Panc1 (cell line): ENCODE measurements at regions not wholly inside any gene's neighbourhood (a gene's known extent, or its start where the extent isn't known, plus 50 kb on each side); places are given as distances from the start of the nearest gene placed in this dataset.

Experiments
- ATAC-seq: fragments of 200-7000 bp; cut with Tn5 transposase; 2 replicates; pipeline ENCODE4 v1.9.1; 2020; ENCODE audit warnings: mild to moderate bottlenecking, moderate library complexity
- BruUV-seq: library from RNA; stranded (reverse); fragments of 400-500 nt; replicated peaks from 2 replicates; lab custom pipeline; 2021; lab: Mats Ljungman, UMichigan
- CTCF ChIA-PET: fragments of 300-600 bp; sonication (Branson Sonifier 250); formaldehyde crosslinking; loops from one replicate; lab custom pipeline; 2022; ENCODE audit warnings: antibody characterized with exemption; lab: Charles Lee
- POLR2A ChIA-PET: fragments of 300-600 bp; sonication (Branson Sonifier 250); formaldehyde crosslinking; loops from one replicate; lab custom pipeline; 2022; ENCODE audit warnings: antibody characterized with exemption; lab: Charles Lee
- DNase-seq: peaks from one replicate; pipeline ENCODE4 v3.0.0-alpha.2; 2010; ENCODE audit warnings: low read depth, low spot score
- H3K27ac ChIP-seq: 2 replicates; pipeline ENCODE4 v1.5.1; 2011; ENCODE audit warnings: mild to moderate bottlenecking, low read length, inconsistent platforms
- H3K27me3 ChIP-seq: fragments of 200-500 bp; sonication (Bioruptor generic); 2 replicates; pipeline ENCODE4 v1.6.0; 2014; ENCODE audit warnings: low read length, inconsistent platforms; ENCODE audit not compliant: control insufficient read depth, insufficient read depth
- H3K36me3 ChIP-seq: fragments of 200-500 bp; sonication (Bioruptor generic); 2 replicates; pipeline ENCODE4 v1.5.1; 2014; ENCODE audit warnings: inconsistent platforms, mild to moderate bottlenecking, low read length, moderate library complexity; ENCODE audit not compliant: control insufficient read depth, insufficient read depth
- H3K4me1 ChIP-seq: 2 replicates; pipeline ENCODE4 v1.5.1; 2011; ENCODE audit warnings: inconsistent platforms, mild to moderate bottlenecking, low read length, moderate library complexity; ENCODE audit not compliant: control insufficient read depth, insufficient read depth
- H3K4me3 ChIP-seq, 2 experiments: 2 replicates each; pipeline ENCODE4 v1.5.1; 2011 to 2012; ENCODE audit warnings: low read depth in 2 of 2, low read length in 2 of 2, mild to moderate bottlenecking in 2 of 2, inconsistent platforms in 1 of 2, moderate library complexity in 1 of 2
- H3K9me3 ChIP-seq: fragments of 200-500 bp; sonication (Bioruptor generic); 2 replicates; pipeline ENCODE4 v1.5.1; 2014; ENCODE audit warnings: low read depth, mild to moderate bottlenecking, inconsistent platforms, low read length, moderate library complexity; ENCODE audit not compliant: control insufficient read depth, insufficient read depth
- CTCF ChIP-seq: fragments of 450-650 bp; IDR thresholded peaks from 2 replicates; pipeline ENCODE4 v1.5.1; 2017; ENCODE audit warnings: mild to moderate bottlenecking
- POLR2AphosphoS5 ChIP-seq: IDR thresholded peaks from 2 replicates; pipeline ENCODE4 v1.6.1; 2012; ENCODE audit warnings: mild to moderate bottlenecking, low read depth, low read length, moderate library complexity
- REST ChIP-seq, 2 experiments: IDR thresholded peaks; 2 replicates each; pipeline ENCODE4 v1.6.1; 2011 to 2012; ENCODE audit warnings: low read depth in 2 of 2, control low read depth in 1 of 2, low read length in 1 of 2, mild to moderate bottlenecking in 1 of 2, moderate library complexity in 1 of 2; ENCODE audit not compliant: insufficient read depth in 1 of 2
- SIN3A ChIP-seq: IDR thresholded peaks from 2 replicates; pipeline ENCODE4 v1.6.1; 2012; ENCODE audit warnings: low read depth, mild to moderate bottlenecking, low read length, moderate library complexity, borderline replicate concordance; ENCODE audit not compliant: insufficient read depth
- TCF7L2 ChIP-seq: IDR thresholded peaks from 2 replicates; pipeline ENCODE4 v1.6.1; 2011; ENCODE audit warnings: mild to moderate bottlenecking, low read depth, low read length, inconsistent platforms
- in situ Hi-C: cut with HindIII; loops from 2 replicates; pipeline ENCODE4 v1.10.0; 2016; ENCODE audit warnings: low sequenced_read_pairs, low pct_unique_long_range_greater_than_20kb
- intact Hi-C: fragments of 100-400 bp; cut with micrococcal nuclease; formaldehyde crosslinking; loops from one replicate; pipeline ENCODE4 v1.10.0; 2022; ENCODE audit not compliant: unreplicated experiment

GRCh38 chr6:100944644-100945043, 63.5 kb upstream of the ASCC3 start:
- ChIA-PET POLR2A (no interaction called here), CTCF (no interaction called here)
- Histone ChIP-seq H3K27me3 (no peaks in the 10 kb centered on the region), H3K4me1 (no peaks in the 10 kb centered on the region), H3K9me3 (no peaks in the 10 kb centered on the region), H3K4me3 (no peak overlapping the region), H3K36me3 (no peaks in the 10 kb centered on the region), H3K27ac (no peak overlapping the region; the same call in 1 of the 2 replicates)
- ATAC-seq: 0 out of 2 replicates have a peak, but pooled peaks have one; percentile 42
- TF ChIP-seq POLR2AphosphoS5: no peak
- no peak for TF ChIP-seq TCF7L2
- no peak for TF ChIP-seq SIN3A
- no peak for TF ChIP-seq REST (IDR thresholded peaks at IDR 0.05; ENCODE audit: insufficient read depth in 1 of 2, low read depth in 2 of 2, low read length in 1 of 2)
- TF ChIP-seq CTCF: no peak
- in situ Hi-C loops: no loop called here
- intact Hi-C loops: no loop called here
- no TSS peak for BruUV-seq
- no peak for DNase-seq

GRCh38 chr6:100946021-100946540, 65.0 kb upstream of the ASCC3 start:
- no peaks in the 10 kb centered on the region for H3K27me3 ChIP-seq
- DNase-seq: no peak
- no peaks in the 10 kb centered on the region for H3K9me3 ChIP-seq
- CTCF ChIA-PET: no interaction called here
- no TSS peak for BruUV-seq
- POLR2A ChIA-PET: no interaction called here
- intact Hi-C loops: no loop called here
- in situ Hi-C loops: no loop called here
- H3K27ac ChIP-seq: no peak overlapping the region; the same call in 1 of the 2 replicates
- no peak overlapping the region for H3K4me3 ChIP-seq
- ATAC-seq: no peak
- TF ChIP-seq SIN3A: no peak
- no peak for TF ChIP-seq POLR2AphosphoS5
- no peak for TF ChIP-seq TCF7L2
- TF ChIP-seq REST (IDR thresholded peaks at IDR 0.05; ENCODE audit: insufficient read depth in 1 of 2, low read depth in 2 of 2, low read length in 1 of 2): no peak
- TF ChIP-seq CTCF: no peak
- H3K4me1 ChIP-seq: no peaks in the 10 kb centered on the region
- no peaks in the 10 kb centered on the region for H3K36me3 ChIP-seq
